GM18498 (cell line): ENCODE measurements at regions not wholly inside any gene's neighbourhood (a gene's known extent, or its start where the extent isn't known, plus 50 kb on each side); places are given as distances from the start of the nearest gene placed in this dataset.
"Not testable (repeated sequence)": the region's sequence is repeated elsewhere in the genome, so short reads cannot be mapped to it uniquely, and the experiment has no call there.

Source experiments
- ATAC-seq: cut with Tn5 transposase; IDR thresholded peaks from one replicate; pipeline ENCODE4 v1.9.1; 2021; ENCODE audit warnings: mild to moderate bottlenecking, moderate library complexity; ENCODE audit not compliant: unreplicated experiment

DNA sequence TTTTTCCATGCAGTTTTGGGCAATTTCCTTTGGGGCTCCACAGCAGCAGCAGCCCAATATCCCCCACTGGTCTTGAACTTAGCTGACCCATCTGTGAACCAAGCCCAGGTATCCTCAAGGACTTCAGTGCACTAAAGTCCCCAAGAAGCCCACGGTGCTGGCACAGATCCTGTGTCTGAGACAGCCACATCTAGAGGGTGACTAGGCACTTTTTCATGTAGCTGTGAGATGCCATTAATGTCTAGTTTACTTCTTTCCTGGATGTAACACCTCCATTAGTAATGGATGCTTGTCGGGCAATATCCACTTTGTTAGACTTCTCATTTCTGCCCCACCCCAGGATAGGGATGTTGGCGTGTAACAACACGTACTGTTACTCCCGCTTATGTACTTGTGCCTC, 117.9 kb downstream of the GPCPD1 start:
- ATAC-seq, result no peak

DNA sequence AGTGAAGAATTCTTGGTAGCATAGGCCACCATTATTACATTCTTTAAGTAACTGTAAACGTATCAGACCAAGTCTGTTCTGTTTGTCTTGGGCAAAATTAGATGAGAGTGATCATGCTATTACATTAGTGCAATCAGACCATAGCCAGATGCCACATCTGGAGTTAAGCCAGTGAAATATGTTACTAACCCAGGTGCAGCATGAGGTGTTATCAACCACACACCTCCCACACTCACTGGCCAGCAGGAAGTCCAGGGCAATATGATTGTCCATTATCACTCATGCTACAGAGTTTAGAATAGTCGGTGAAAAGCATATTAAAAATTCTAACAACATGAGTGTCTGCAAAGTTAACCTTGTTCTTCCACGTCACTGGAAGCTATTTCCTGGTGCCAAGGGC, 119.4 kb downstream of the GPCPD1 start:
- no peak for ATAC-seq

DNA sequence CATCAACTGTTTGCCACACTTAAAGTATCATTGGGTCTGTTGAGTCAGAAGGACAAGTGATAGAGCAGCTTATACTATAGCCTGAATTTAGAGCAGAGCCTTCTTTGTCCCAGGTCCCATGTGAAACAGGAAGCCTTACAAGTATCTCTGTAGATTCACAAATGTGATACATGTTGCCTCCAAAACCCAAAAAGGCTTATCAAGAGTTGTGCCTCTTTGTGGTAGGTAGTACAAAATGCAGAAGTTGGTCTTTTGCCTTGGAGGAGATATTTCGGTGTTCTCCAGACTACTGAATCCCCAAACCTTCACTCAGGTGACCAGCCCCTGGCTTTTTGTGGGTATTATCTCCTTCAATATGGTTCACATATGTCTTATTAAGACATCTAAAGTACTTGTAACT, 121.2 kb downstream of the GPCPD1 start:
- no peak for ATAC-seq

DNA sequence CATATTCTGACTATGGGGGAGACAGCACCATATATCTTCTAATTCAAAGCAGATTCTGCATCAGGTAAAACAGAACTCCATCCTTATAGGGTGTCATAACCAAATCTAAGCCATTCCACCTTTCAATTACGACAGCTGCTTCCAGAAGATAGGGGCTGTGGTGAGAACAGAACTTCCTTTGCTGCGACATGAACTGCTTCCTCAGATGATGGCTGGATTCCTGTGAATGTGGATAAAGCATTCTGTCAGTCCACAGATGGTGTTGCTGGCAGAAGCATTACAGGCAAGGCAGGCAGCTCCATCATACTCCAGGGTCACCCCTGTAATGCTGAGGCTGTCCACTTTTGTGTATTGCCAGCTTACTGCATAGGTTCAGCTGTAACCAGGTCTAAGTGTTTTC, 122.0 kb downstream of the GPCPD1 start:
- no peak for ATAC-seq

DNA sequence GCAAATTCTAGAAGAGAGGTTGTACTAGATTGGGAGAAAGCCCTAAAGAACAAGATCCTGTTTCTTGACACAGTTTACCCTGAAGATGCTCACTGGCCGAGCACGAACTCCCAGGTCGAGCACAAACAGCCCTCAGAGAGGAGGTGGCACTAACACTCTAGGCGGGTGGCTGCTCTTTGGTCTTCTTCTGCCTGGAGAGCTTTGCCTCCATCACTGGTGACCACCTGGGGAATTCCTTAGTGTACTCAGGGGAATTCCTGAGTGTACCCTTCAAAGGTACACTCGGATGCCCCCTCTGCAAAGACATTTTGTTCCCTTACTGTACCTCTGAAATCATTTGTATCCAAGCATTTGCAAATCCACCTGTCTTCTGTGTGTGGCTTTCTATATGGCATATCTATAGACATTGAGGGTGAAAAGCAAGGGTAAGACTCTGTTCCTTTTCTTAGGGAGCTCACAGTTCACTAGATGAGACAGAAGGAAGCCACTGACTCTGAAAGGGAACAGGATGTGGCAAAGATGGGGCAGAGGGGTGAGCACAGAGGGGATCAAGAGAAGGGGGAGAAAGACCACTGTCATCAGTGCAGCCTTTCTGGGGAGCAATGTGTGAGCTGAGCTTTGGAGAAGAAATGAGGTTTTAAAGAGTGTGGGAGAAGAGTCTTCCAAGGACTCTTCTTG, 124.3 kb downstream of the GPCPD1 start:
- ATAC-seq, result no peak

DNA sequence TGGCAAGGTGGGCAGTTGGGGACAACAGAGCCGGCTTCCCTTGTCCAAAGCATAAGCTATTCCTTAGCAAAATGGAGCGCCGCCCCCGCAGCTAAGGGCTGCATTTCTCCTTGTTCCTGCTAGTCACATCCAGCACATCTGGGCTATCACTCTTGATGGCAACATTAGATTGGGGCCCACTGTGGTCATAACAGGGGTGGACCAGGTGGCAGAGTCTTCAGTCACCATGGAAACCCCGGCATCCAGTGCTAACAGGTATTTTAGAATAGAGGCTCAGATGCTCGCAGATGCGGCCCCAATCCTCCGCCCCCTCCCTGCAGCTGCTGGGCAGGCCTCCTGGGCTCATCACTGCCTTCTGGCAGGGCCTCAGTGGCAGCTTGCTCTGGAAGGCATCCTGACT, 125.9 kb downstream of the GPCPD1 start:
- ATAC-seq, result no peak

DNA sequence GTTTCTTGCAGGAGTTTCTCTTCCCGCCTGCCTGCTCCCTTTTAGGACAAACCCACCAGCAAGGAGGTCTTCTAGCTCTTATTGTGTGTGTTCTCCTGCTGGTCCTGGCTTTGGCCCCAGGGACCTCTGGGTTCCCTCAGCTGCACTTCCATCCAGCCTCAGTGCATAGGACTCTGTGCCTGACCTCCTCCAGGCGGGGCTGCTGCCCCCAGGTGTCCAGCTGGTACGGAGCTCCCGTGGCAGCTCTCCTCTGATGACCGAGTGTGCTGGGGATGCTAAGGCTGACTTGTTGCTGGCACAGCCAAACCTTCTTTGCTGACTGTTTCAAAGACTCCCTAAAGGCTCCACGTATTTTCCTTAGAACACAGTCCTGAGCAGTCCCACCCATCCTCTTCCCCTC, 126.5 kb downstream of the GPCPD1 start:
- no peak for ATAC-seq

DNA sequence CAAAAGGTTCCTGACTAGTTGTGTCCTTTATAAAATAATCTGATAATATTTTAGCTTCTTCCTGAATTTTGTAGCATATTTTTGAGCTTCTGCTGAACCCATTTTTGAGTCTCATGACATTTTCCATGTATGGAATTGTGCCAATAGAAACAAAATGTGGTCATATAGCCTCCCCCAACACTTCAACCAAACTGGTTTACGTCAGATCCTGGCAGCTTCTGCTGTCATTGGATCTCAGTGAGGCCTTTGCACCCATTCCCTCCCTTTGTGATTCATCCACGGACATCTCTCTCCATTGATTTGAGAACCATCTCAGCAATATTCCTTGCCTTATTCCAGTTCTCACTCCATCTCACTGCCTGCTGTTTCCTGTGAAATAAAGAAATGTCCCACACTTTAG, 128.0 kb downstream of the GPCPD1 start:
- ATAC-seq, result no peak

DNA sequence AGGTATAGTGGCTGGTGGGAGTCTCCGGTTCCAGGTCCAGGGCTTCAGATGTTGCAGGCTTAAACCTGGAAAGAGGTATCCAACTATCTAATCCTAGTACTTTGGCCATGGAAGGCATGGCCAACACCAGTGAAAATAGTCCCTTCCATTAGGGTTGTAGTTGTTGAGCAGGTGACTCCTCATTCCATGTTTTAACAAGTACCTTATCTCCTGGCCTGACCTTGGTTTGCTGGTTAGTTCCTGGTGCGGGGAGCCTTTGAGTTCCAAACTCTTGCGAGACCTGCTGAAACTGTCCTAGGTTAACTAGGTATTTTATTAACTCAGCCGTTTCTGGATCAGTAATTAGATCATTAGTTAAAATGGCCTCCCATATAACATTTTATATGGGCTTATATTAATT, 128.9 kb downstream of the GPCPD1 start:
- no peak for ATAC-seq

DNA sequence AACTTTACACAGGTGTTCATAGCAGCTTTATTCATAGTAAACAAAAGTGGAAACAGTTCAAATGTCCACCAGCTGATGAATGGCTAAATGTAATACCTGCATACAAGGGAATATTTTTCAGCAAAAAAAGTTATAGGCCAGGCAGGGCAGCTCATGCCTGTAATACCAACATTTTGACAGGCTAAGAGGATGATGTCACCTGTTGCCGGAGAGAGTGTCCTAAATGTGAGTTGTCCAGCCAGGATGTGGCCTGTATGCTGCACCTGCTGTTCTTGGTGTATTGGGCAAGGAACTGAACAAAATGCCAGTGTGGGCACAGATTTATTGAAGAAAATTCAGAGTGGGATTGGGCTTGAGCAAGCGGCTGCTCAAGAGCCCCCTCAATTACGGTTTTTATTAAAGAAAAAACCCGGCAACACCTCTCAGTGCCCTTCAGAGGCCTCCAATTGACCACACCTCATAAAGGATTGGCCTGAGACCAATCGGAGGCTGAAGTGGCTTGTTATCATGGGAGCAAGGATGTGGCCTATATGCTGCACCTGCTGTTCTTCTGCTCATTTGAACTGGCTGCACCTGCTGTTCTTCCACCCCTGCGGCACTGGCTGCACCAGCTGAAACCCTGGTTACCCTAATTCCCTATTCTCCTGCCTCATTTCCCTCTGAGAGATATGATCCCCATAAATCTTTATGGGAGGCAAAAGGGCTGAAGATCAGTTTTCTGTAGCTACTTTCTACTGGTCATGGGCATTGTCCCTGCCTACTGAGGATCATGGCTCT, 129.8 kb downstream of the GPCPD1 start:
- peak; percentile 56 for ATAC-seq

DNA sequence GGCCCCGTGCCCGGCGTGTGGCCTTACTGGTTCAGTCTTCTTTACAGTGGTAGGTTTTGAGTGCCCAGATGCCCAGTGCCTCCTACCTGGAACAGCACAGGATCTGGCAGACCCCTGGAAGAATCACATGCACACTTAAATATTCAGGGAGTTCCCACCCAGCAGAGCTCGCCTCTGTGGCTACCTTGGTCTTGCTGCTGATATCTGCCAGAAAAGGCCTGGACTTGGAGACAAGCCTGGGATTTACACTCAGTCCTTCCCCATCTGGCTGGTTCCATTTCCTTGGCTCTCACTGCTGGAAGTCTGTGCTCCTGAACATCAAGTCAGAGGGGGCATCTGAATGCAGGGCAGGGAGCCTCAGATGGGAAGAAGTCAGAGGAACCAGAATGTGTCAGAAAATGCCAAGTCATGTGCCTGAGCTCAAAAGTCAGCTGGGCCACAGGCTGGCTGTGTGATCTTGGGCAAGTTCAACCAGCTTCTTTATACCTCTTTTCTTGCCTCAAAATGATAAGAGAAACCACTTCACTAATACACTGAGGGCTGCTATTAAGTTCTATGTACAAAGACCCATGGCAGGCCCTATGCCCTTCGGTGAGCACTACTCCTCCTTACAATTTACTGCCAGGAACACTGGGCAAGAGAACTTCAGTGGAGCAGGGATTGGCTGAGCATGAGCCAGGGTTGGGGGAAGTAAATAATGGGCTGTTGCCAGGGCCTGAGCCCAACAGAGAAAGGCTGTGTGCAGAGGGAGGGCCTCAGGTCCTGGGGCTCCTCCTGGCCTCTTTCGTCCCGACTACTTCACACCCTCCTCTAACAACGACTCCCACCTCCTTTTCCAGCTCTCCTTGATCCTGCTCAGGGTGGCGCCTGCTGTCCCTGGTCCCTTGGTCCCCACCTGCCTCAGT, 135.9 kb downstream of the GPCPD1 start:
- ATAC-seq, result no peak

DNA sequence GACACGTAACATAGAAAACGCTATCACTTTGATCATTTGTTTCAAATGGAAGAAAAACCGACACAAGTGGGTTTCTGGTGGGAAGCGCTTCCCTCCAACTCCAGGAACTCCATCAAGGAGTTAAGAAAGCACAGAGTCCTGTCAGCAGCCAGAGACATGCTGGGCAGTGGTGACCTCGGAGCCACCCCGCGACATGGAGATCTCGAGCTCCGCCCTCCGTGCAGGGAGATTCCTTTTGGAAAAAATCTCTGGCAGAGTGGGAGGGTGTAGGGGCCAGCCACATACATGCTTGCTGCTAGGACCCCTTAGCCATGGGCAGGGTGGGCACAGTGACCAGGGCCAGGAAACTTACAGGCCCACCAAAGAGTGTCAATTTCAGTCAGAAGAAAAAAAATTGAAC, 138.9 kb downstream of the GPCPD1 start:
- ATAC-seq, result not testable (repeated sequence)

DNA sequence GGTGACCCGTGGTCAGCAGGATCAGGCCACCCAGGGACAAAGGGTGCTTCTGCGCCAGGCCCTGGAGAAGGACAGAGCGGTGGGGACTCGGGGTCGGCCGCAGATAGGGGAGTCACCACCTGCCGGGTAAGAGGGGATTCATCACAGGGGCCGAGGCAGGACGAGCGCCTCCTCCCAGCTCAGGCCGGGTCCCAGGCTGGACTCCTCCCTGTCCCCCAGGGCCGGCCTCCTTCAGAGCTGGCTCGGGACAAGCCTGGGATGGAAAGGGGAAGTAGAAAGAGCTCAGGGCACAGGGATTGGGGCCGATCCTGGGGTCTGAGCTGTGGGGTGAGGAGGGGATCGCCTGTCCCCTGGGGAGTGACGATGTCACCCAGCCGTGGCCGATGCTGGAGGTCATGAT, 139.4 kb downstream of the GPCPD1 start:
- ATAC-seq, result no peak

DNA sequence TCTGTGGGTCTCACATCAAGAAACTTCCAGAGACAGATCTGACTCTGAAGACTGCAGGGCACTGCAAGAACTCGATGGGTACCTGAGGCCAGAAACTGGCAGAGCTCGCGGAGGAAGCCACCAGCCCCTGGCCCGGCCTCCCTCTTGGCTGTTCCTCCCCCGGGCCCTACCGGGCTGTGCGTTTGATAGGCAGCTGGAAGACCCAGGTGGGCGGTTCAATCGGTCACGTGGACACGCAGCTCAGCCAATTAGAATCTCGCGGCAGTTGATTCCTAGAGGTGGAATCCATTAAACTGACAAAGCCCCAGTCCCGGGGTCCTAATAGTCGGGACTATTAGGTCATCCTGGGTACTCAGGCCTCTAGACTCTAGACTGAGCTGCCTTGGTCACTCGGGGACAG, 139.9 kb downstream of the GPCPD1 start:
- ATAC-seq, result no peak

DNA sequence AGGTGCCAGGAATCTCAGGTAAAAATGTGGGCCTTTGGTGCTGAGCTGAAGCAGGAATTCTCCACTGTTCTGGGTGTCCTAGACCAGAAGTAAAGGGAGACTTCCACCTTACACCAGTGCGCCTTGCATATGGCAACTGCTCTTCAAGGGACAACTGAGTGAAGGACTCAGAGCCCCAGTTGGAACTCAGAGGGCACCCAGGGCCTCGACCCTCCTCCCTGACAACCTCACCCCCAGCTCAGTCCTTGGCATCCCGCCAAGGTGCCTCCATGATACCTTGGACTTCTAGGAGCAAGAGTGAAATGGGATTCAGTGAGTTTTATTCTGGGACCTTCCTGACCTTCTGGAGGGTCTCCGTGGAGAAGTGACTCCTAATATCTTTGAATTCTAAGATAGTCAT, 140.3 kb downstream of the GPCPD1 start:
- ATAC-seq, result no peak

DNA sequence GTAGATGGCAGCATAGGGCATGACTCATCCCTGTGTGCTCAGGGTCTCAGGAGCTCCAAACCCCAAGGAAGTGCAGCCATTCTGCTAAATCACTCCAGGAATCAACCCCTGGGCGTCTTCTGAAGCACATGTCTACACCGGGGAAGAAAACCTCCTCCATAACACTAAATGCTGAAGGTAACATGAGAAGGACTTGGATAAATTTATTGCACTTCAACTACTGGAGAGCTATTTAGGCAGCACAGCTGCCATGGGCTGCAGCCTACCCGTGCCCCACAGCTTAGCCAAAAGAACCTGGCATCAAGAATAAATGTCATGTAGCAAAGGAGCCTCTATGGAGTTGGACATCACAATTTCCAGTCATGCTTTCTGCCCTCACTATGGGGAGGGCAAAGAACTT, 141.7 kb downstream of the GPCPD1 start:
- no peak for ATAC-seq

DNA sequence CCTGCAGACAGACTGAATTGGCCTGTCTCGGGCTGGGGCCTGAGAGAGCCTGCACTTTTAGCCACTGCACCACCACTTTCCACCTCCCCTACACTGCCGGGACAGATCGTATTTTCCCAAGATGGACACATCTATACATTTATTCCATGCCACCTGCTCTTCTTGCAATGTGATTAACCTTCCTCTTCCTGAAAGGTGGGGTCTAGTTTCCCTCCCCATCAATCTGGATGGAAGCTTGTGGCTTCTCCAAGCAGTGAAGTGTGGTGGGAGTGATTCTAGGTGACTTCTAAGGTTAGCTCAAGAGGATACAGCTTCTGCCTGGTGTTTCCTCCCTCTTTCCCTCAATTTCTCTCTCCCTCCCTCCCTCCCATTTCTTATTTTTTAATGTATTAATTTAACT, 143.7 kb downstream of the GPCPD1 start:
- no peak for ATAC-seq

DNA sequence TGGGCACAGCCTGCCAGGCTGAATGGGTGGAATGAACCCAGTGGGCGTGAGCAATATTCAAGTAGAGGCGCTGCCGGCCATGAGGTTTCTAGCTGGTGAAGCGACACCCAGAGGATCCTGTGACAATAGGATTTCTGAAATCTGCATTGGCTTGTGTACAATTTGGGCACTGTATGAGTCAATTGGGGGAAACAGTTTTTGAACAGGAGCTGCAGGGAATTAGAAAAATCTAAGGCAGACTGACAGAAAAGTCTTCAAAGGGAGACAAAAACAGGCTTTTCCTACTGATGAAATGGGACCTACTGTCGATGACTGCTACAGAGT, 145.2 kb downstream of the GPCPD1 start:
- no peak for ATAC-seq

DNA sequence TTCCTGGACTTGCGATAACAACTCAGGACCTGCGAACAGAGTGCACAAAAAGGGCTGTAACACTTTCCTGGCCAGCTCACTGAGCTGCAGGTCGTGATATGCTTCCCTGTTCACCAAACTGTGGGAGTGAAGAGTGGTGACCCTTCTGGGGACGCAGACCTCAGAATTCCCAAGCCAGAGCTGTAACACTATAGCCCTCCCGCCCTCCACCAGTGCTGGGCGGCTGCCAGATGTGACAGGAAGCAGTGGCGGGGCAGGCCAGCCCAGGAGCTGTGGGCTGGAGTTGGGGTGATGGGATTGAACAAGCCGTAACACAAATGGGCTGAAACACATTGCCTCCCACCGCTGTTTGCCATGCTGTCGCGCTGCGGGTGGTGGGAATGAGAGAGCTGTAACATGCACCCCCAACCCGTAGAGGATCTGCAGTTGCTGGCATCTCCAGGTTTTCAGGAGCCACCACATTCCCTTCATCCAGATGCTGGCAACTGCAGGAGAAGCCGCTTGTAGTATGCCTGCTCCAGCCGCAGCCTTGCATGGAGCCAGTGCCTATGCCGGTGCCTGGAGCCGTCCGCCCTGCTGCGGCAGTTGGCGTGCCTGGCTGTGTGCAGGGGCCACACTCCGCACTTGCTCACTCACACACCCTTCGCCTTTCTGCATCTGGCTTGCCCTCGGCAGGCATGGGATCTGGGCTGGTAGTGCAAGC, 145.8 kb downstream of the GPCPD1 start:
- ATAC-seq, result no peak

DNA sequence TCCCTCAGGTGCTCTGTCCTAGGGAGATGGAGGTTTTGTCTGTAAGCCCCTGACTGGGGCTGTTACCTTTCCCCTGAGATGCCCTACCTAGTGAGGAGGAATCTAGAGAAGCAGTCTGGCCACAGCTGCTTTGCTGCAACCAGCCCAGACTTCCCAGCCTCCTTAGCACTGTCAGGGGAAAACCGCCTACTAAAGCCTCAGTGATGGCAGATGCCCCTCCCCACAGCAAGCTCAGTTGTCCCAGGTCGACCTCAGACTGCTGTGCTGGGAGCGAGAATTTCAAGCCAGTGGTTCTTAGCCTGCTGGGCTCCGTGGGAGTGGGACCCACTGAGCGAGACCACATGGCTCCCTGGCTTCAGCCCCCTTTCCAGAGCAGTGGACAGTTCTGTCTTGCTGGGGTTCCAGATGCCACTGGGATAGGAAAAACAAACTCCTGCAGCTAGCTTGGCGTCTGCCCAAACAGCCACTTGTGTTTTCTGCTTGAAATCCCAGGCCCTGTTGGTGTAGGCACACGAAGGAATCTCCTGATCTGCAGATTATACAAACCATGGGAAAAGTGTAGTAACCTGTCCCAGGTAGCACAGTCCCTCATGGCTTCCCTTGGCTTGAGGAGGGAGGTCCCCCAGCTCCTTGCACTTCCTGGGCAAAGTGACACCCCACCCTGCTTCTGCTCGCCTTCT, 146.4 kb upstream of the PROKR2 start:
- no peak for ATAC-seq

DNA sequence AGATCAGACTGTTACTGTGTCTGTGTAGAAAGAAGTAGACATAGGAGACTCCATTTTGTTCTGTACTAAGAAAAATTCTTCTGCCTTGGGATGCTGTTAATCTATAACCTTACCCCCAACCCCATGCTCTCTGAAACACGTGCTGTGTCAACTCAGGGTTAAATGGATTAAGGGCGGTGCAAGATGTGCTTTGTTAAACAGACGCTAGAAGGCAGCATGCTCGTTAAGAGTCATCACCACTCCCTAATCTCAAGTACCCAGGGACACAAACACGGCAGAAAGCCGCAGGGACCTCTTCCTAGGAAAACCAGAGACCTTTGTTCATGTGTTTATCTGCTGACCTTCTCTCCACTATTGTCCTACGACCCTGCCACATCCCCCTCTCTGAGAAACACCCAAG, 137.0 kb upstream of the PROKR2 start:
- ATAC-seq, result not testable (repeated sequence)
